IMR-90 (cell line): ENCODE measurements at regions not wholly inside any gene's neighbourhood (a gene's known extent, or its start where the extent isn't known, plus 50 kb on each side); places are given as distances from the start of the nearest gene placed in this dataset.

ENCODE experiments used
- ATAC-seq: fragments of 200-7000 bp; cut with Tn5 transposase; 2 replicates; pipeline ENCODE4 v1.9.1; 2020; ENCODE audit warnings: low read depth, mild to moderate bottlenecking, moderate library complexity
- BruUV-seq: library from RNA; stranded (reverse); fragments of 400-500 nt; replicated peaks from 2 replicates; lab custom pipeline; 2021; lab: Mats Ljungman, UMichigan
- CTCF ChIA-PET: fragments of 300-600 bp; formaldehyde crosslinking; extraction: SDS; loops from one replicate; lab custom pipeline; 2021; ENCODE audit warnings: antibody characterized with exemption; lab: Yijun Ruan, JAX
- POLR2A ChIA-PET: fragments of 300-600 bp; sonication (Branson Sonifier 250); formaldehyde crosslinking; loops from one replicate; lab custom pipeline; 2022; ENCODE audit warnings: antibody characterized with exemption; ENCODE audit not compliant: unreplicated experiment; lab: Charles Lee
- DNase-seq: peaks from one replicate; pipeline ENCODE4 v3.0.0; 2013
- H2AFZ ChIP-seq: replicated peaks from 2 replicates; pipeline ENCODE3; 2013; ENCODE audit warnings: low read length, mild to moderate bottlenecking; ENCODE audit not compliant: poor library complexity
- H2AK5ac ChIP-seq: 2 replicates; pipeline ENCODE4 v1.6.1; 2013; ENCODE audit warnings: low read depth, low read length, inconsistent platforms
- H2AK9ac ChIP-seq: replicated peaks from 2 replicates; pipeline ENCODE3; 2013; ENCODE audit warnings: mild to moderate bottlenecking, low read depth, low read length, moderate library complexity; ENCODE audit not compliant: poor library complexity
- H2BK120ac ChIP-seq: 2 replicates; pipeline ENCODE4 v1.6.1; 2013; ENCODE audit warnings: low read depth, low read length, inconsistent platforms
- H2BK15ac ChIP-seq: 3 replicates; pipeline ENCODE4 v1.6.1; 2013; ENCODE audit warnings: low read depth, low read length, inconsistent platforms
- H2BK20ac ChIP-seq: 2 replicates; pipeline ENCODE4 v1.6.1; 2013; ENCODE audit warnings: low read depth, mild to moderate bottlenecking, inconsistent platforms, low read length, moderate library complexity
- H2BK5ac ChIP-seq: 2 replicates; pipeline ENCODE4 v1.6.1; 2013; ENCODE audit warnings: mild to moderate bottlenecking, low read depth, low read length, inconsistent platforms; ENCODE audit not compliant: poor library complexity, severe bottlenecking
- H3K14ac ChIP-seq: replicated peaks from 2 replicates; pipeline ENCODE4 v1.6.1; 2013; ENCODE audit warnings: low read depth, low read length, inconsistent platforms
- H3K18ac ChIP-seq: 2 replicates; pipeline ENCODE4 v1.6.1; 2013; ENCODE audit warnings: low read depth, low read length, control low read depth
- H3K23ac ChIP-seq: 2 replicates; pipeline ENCODE4 v1.6.1; 2013; ENCODE audit warnings: low read depth, low read length, inconsistent platforms
- H3K27ac ChIP-seq: 2 replicates; pipeline ENCODE4 v1.5.1; 2013; ENCODE audit warnings: mild to moderate bottlenecking, control low read depth, low read length; ENCODE audit not compliant: insufficient read depth
- H3K27me3 ChIP-seq: 2 replicates; pipeline ENCODE4 v1.6.1; 2013; ENCODE audit warnings: low read length; ENCODE audit not compliant: control insufficient read depth, insufficient read depth
- H3K36me3 ChIP-seq: 2 replicates; pipeline ENCODE4 v1.6.1; 2013; ENCODE audit warnings: low read length, mixed read lengths; ENCODE audit not compliant: control insufficient read depth, insufficient read depth
- H3K4ac ChIP-seq: 2 replicates; pipeline ENCODE4 v1.6.1; 2013; ENCODE audit warnings: low read depth, low read length, inconsistent platforms
- H3K4me1 ChIP-seq: 2 replicates; pipeline ENCODE4 v1.6.1; 2013; ENCODE audit warnings: low read length, mixed read lengths; ENCODE audit not compliant: control insufficient read depth, insufficient read depth
- H3K4me2 ChIP-seq: 2 replicates; pipeline ENCODE4 v1.6.1; 2013; ENCODE audit warnings: low read depth, mild to moderate bottlenecking, control low read depth, low read length, moderate library complexity
- H3K4me3 ChIP-seq: 2 replicates; pipeline ENCODE4 v1.5.1; 2013; ENCODE audit warnings: low read depth, mild to moderate bottlenecking, control low read depth, low read length, moderate library complexity; ENCODE audit not compliant: insufficient read depth
- H3K56ac ChIP-seq: 2 replicates; pipeline ENCODE4 v1.6.1; 2013; ENCODE audit warnings: low read length, inconsistent platforms; ENCODE audit not compliant: insufficient read depth; ENCODE audit errors: extremely low read depth
- H3K79me1 ChIP-seq, 2 experiments: 2 replicates each; pipeline ENCODE4 v1.6.1; 2013; ENCODE audit warnings: low read length in 2 of 2, inconsistent platforms in 1 of 2, low read depth in 1 of 2
- H3K9ac ChIP-seq: 2 replicates; pipeline ENCODE4 v1.6.1; 2013; ENCODE audit warnings: low read depth, low read length, control low read depth
- H3K9me1 ChIP-seq: 2 replicates; pipeline ENCODE4 v1.6.1; 2013; ENCODE audit warnings: low read length, inconsistent platforms; ENCODE audit not compliant: insufficient read depth
- H3K9me3 ChIP-seq: 2 replicates; pipeline ENCODE4 v1.6.1; 2013; ENCODE audit warnings: low read length; ENCODE audit not compliant: control insufficient read depth, insufficient read depth
- H4K20me1 ChIP-seq: 2 replicates; pipeline ENCODE4 v1.6.1; 2013; ENCODE audit warnings: low read length, inconsistent platforms; ENCODE audit not compliant: insufficient read depth
- H4K5ac ChIP-seq: 2 replicates; pipeline ENCODE4 v1.6.1; 2013; ENCODE audit warnings: mild to moderate bottlenecking, low read depth, low read length, control low read depth
- H4K8ac ChIP-seq, 2 experiments: 2 replicates each; pipeline ENCODE4 v1.6.1; 2013; ENCODE audit warnings: low read depth in 2 of 2, low read length in 2 of 2, control low read depth in 1 of 2, inconsistent platforms in 1 of 2
- H4K91ac ChIP-seq: 2 replicates; pipeline ENCODE4 v1.6.1; 2013; ENCODE audit warnings: low read depth, low read length, inconsistent platforms; ENCODE audit not compliant: insufficient read depth
- BHLHE40 ChIP-seq: fragments of 150-350 bp; IDR thresholded peaks from 2 replicates; pipeline ENCODE4 v1.6.1; 2016; ENCODE audit warnings: mild to moderate bottlenecking, low read depth, low read length
- CEBPB ChIP-seq: IDR thresholded peaks from 2 replicates; pipeline ENCODE4 v1.6.1; 2012; ENCODE audit warnings: low read depth, low read length, improper control_type of control experiment
- CHD1 ChIP-seq: IDR thresholded peaks from 2 replicates; pipeline ENCODE4 v1.6.1; 2012; ENCODE audit warnings: low read depth, low read length, improper control_type of control experiment
- FOS ChIP-seq: fragments of 150-350 bp; IDR thresholded peaks from 2 replicates; pipeline ENCODE4 v1.6.1; 2016; ENCODE audit warnings: low read depth, low read length
- MAFK ChIP-seq: IDR thresholded peaks from 2 replicates; pipeline ENCODE4 v1.6.1; 2012; ENCODE audit warnings: low read depth, low read length, improper control_type of control experiment
- MAZ ChIP-seq: IDR thresholded peaks from 2 replicates; pipeline ENCODE4 v1.6.1; 2012; ENCODE audit warnings: low read depth, mild to moderate bottlenecking, low read length, improper control_type of control experiment, moderate library complexity, borderline replicate concordance
- MXI1 ChIP-seq: IDR thresholded peaks from 2 replicates; pipeline ENCODE4 v1.6.1; 2012; ENCODE audit warnings: low read depth, mild to moderate bottlenecking, low read length, moderate library complexity, borderline replicate concordance
- NFE2L2 ChIP-seq: fragments of 150-350 bp; IDR thresholded peaks from 2 replicates; pipeline ENCODE4 v1.6.1; 2016; ENCODE audit warnings: low read depth, mild to moderate bottlenecking, low read length
- POLR2A ChIP-seq: IDR thresholded peaks from 2 replicates; pipeline ENCODE4 v1.6.1; 2012; ENCODE audit warnings: mild to moderate bottlenecking, low read depth, low read length
- RAD21 ChIP-seq: IDR thresholded peaks from 2 replicates; pipeline ENCODE4 v1.6.1; 2012; ENCODE audit warnings: low read length, improper control_type of control experiment
- RCOR1 ChIP-seq: IDR thresholded peaks from 2 replicates; pipeline ENCODE4 v1.6.1; 2012; ENCODE audit warnings: mild to moderate bottlenecking, low read length, improper control_type of control experiment; ENCODE audit not compliant: insufficient replicate concordance
- RFX5 ChIP-seq: IDR thresholded peaks from 2 replicates; pipeline ENCODE4 v1.8.0; 2012; ENCODE audit warnings: low read depth, mild to moderate bottlenecking, low read length, moderate library complexity
- SMC3 ChIP-seq: fragments of 150-350 bp; IDR thresholded peaks from 2 replicates; pipeline ENCODE4 v1.6.1; 2016; ENCODE audit warnings: low read depth, mild to moderate bottlenecking, antibody characterized with exemption, low read length, moderate library complexity
- USF2 ChIP-seq: fragments of 150-350 bp; IDR thresholded peaks from 2 replicates; pipeline ENCODE4 v1.6.1; 2017; ENCODE audit warnings: mild to moderate bottlenecking, antibody characterized with exemption, low read length, low read depth
- WGBS, 2 experiments: methylation state at CpG; one replicate each; pipeline versions ENCODE4 v1.1.5 to v1.1.7; 2013; ENCODE audit warnings: missing lambda C conversion rate in 2 of 2; ENCODE audit not compliant: insufficient read length in 1 of 2; ENCODE audit errors: extremely low coverage in 2 of 2; 5-methylcytosine and 5-hydroxymethylcytosine counted together
- dilution Hi-C: fragments of 300-500 bp; cut with HindIII; formaldehyde crosslinking; loops from one replicate; pipeline ENCODE4 v1.14.3; 2018; ENCODE audit warnings: low sequenced_read_pairs; ENCODE audit not compliant: unreplicated experiment
- in situ Hi-C: fragments of 300-500 bp; cut with MboI; formaldehyde crosslinking; loops from 3 replicates; pipeline ENCODE4 v1.14.3; 2019; ENCODE audit warnings: low sequenced_read_pairs, inconsistent platforms, mixed read lengths
- intact Hi-C: fragments of 100-400 bp; cut with micrococcal nuclease; formaldehyde crosslinking; loops from 2 replicates; pipeline ENCODE4 v1.10.0; 2022
- TF ChIP-seq, protein P1 (sequence below): fragments of 150-350 bp; IDR thresholded peaks from 2 replicates; pipeline ENCODE4 v1.6.1; 2016; ENCODE audit warnings: low read depth, mild to moderate bottlenecking, low read length, moderate library complexity, borderline replicate concordance
- TF ChIP-seq, protein P2 (sequence below): conservative IDR thresholded peaks from 2 replicates; pipeline ENCODE4 v1.5.1; 2012; ENCODE audit warnings: mild to moderate bottlenecking, low read depth, low read length, improper control_type of control experiment

- Histone ChIP-seq H2BK15ac (no peak overlapping the region), H2AK5ac (no peak overlapping the region), H3K79me1 (no peaks in the 10 kb centered on the region), H3K14ac (no peak overlapping the region), H3K4me1 (no peaks in the 10 kb centered on the region), H4K8ac (no peak overlapping the region), H2BK5ac (no peak overlapping the region), H3K4me3 (no peak overlapping the region), H3K4me2 (no peak overlapping the region), H2AK9ac (no peak overlapping the region), H3K36me3 (no peaks in the 10 kb centered on the region), H3K27me3 (no peaks in the 10 kb centered on the region), H2AFZ (no peak overlapping the region), H3K9me1 (0 out of 2 replicates have a peak, but pooled peaks cover 3% of the 10 kb centered on the region), H3K9me3 (no peaks in the 10 kb centered on the region), H3K18ac (no peak overlapping the region), H3K23ac (no peak overlapping the region), H2BK20ac (no peak overlapping the region), H4K20me1 (no peaks in the 10 kb centered on the region), H3K4ac (no peak overlapping the region), H2BK120ac (no peak overlapping the region), H3K27ac (no peak overlapping the region), H4K5ac (no peak overlapping the region), H3K56ac (no peak overlapping the region), H3K9ac (no peak overlapping the region), H4K91ac (no peak overlapping the region)
- TF ChIP-seq MXI1 (no peak), MAZ (no peak), POLR2A (no peak), NFE2L2 (no peak), BHLHE40 (no peak), USF2 (no peak), FOS (no peak), CHD1 (no peak), SMC3 (no peak), MAFK (no peak), RFX5 (no peak), RCOR1 (no peak), RAD21 (no peak), CEBPB (no peak)
- TF ChIP-seq, protein P1, sequence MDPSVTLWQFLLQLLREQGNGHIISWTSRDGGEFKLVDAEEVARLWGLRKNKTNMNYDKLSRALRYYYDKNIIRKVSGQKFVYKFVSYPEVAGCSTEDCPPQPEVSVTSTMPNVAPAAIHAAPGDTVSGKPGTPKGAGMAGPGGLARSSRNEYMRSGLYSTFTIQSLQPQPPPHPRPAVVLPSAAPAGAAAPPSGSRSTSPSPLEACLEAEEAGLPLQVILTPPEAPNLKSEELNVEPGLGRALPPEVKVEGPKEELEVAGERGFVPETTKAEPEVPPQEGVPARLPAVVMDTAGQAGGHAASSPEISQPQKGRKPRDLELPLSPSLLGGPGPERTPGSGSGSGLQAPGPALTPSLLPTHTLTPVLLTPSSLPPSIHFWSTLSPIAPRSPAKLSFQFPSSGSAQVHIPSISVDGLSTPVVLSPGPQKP = no peak
- TF ChIP-seq, protein P2, sequence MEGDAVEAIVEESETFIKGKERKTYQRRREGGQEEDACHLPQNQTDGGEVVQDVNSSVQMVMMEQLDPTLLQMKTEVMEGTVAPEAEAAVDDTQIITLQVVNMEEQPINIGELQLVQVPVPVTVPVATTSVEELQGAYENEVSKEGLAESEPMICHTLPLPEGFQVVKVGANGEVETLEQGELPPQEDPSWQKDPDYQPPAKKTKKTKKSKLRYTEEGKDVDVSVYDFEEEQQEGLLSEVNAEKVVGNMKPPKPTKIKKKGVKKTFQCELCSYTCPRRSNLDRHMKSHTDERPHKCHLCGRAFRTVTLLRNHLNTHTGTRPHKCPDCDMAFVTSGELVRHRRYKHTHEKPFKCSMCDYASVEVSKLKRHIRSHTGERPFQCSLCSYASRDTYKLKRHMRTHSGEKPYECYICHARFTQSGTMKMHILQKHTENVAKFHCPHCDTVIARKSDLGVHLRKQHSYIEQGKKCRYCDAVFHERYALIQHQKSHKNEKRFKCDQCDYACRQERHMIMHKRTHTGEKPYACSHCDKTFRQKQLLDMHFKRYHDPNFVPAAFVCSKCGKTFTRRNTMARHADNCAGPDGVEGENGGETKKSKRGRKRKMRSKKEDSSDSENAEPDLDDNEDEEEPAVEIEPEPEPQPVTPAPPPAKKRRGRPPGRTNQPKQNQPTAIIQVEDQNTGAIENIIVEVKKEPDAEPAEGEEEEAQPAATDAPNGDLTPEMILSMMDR = no peak
- BruUV-seq = no TSS peak
- in situ Hi-C loops (no loop called here), intact Hi-C loops (no loop called here), dilution Hi-C loops (no loop called here)
- ChIA-PET CTCF (no interaction called here), POLR2A (no interaction called here)
- ATAC-seq = no peak
- no CpG with 5 or more reads among the region's 2 CpGs for WGBS, 2 experiments
- no peak for DNase-seq
Measured at GRCh38 chr9:88274078-88274477, 114.2 kb upstream of the SPIN1 start.
